ENCODE measurements at regions not wholly inside any gene's neighbourhood (a gene's known extent, or its start where the extent isn't known, plus 50 kb on each side); places are given as distances from the start of the nearest gene placed in this dataset.
"Not testable (repeated sequence)": the region's sequence is repeated elsewhere in the genome, so short reads cannot be mapped to it uniquely, and the experiment has no call there.

DNA sequence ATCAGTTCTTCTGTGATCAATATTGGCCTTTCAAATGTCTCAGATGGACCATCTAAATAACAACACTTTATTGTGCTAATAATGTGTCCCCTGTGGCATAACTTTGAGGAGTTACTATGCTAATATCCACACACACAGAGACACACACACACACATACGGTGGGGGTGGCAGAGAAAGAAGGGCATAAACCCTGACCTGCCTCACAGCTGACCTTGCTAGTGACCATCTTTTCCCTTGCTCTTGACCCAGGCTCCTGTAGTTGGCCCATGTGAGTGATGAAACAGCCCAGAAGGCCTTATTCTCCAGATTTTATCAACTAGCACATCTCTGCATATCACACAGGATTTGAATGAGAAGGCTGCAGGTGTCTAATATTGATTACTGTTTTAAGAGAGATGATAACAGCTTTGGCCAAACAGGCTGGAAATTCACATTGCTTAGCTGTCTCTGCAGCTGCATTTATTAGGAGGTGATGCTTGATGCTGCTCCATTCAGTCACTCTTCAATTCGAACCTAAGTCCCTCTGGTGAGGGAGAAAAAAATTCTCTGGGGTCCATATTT, 176.4 kb downstream of the ACTR3 start:
- DNase-seq (ENCODE audit: low spot score), result no peak

DNA sequence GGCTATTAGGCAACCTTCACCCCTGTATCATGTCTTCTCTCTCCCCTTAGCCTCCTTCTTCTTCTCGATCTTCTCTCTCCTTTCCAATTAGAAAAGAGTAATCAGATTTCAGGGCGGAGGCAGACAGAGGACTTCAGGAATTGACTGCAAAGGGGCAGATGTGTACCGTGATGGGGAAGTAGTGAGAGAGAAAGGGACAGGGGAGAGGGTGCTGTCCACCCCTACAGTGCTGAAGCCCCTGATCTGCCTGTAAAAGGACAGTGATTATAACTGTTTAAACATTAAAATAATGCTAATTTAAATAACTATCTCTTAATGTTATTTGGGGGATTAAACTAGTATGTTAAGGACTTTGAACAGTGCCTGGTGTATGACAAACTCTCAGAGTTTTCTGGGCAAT, 178.5 kb downstream of the ACTR3 start:
- peak; percentile 23 for DNase-seq (ENCODE audit: low spot score)

DNA sequence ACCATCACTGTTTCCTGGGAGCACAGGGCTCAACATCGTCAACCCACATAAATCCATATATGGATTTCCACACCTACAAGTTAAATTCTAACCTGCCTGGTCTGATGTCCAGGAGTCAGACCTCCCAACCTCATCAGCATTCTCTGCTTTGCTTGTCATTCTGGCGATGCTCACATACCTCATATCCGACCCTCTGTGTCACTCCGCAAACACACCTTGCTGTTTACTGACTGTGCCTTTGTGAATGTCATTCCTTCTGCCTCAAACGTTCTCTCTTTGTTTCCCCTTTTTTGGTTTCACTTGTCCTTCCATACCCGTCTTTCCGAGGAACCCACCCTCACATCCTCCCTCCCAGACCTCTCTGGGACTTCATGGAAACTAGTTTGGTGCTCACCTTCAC, 187.1 kb downstream of the ACTR3 start:
- DNase-seq (ENCODE audit: low spot score), result no peak

DNA sequence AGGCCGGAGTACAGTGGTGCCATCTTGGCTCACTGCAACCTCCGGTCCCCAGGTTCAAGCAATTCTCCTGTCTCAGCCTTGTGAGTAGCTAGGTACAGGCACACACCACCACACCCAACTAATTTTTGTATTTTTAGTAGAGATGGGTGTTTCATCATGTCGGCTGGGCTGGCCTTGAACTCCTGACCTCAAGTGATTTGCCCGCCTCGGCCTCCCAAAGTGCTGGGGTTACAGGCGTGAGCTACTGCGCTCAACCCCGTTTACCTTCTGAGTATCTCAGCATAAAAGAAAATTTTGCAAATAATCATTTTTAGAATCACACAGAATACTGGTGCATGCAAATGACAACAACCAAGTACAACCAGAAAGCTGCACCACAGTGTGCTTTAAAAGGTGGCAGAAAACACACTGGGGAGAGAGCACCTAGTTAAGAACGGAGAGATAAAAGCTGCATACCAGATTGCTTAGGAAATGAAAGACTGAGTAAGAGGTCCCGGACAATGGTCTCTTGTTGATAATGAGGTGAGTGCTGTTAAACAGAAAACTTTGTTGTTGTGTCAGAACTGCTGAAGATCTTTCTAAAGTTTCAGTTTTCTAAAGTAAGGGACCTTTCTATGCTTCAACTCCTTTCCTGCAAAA, 189.6 kb downstream of the ACTR3 start:
- DNase-seq (ENCODE audit: low spot score), result no peak

DNA sequence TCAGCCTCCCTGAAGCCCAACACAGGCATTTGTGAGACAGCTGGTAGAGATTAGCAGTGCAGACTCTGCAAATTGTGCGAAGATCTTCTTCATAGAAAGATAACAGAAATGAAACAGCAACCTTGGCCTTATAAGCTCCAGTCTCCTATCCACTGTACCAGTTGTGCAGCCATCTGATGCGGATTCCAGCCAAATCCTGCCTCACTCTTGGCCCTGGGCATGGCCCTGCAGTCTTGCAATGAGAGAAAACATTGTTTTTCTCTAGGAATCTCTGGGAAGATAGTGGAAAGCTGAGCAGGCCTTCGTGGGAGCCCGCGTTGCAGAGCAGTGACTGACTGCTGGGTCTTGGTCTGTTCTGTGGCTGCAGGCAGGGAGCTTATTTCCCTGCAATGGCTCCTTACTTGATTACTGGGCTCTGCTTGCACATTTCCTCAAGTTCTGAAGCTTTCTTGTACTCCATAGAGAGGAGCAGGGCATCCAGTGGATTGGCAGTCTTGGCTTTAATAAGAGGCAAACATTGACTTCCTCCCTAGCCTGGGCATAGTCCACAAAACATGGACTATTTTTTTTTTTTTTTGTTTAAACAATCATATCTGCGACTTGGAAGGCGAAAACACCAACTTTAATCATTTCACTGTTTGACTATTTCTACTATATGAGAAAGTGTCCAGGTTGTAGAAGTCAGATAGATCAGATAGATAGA, 193.0 kb downstream of the ACTR3 start:
- DNase-seq (ENCODE audit: low spot score), result no peak

DNA sequence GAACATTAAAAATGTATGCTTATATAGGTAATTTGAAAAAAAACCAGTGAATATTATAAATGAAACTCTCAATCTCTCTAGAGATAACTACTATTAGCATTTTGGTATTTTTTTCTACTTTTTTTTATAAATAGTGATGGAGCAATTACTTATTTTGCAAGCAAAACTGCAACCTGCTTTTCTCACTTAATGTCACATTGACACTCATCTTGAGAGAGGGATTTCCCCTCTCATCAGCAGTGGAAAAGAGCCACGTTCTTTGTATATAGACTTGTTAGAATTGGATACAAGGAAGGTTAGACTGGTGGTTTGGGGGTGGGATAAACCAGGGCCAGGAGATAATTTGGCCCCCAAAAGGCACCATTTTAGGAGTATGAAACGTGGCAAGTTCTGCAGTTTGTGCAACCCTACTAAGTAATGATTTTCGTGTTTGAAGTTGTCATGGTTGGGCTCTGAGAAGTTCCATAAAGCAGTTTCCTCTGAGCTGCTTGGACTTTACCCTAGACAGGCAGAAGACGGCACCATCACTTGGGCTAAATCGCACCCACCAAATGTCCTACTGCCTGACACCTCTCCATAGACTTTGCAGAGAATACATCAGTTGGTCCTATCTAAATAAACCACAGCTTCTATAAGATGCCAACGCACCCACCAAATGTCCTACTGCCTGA, 194.0 kb downstream of the ACTR3 start:
- no peak for DNase-seq (ENCODE audit: low spot score)

DNA sequence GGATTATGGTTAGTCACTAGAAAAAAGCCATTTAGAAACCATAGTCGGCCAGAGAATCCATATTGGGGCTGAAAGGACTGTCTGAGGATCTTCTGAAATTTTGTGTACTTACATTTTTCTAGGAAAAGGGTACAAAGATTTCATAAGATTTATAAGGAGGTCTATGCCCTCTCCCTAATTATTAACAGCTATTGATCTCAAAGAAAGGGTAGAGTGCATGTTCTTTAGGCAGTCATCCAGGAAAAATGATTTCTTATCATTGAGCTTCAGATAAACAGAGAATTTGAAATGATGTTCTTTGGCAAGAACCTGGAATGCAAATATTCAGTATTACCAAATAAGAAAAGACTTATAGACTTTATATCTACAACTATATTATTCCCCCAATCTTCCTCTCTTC, 195.3 kb downstream of the ACTR3 start:
- no peak for DNase-seq (ENCODE audit: low spot score)

DNA sequence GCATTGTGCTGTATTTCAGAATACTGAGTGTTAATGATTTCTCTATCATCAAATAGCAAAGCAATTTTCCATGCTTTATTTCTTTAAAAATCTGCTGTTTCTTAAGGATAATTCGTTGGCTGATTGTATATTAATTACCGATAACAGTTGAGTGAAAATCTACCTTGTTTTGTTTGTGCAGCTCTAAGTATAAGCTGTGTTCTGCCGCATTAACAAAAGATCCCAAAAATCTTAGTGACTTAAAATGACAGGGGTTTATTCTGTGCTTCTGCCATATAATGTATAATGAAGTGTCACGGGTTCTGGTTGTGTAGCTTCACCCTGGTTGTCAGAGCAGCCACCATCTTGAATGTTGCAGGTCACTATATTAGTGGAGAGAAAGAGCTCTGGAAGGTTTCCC, 196.1 kb downstream of the ACTR3 start:
- no peak for DNase-seq (ENCODE audit: low spot score)

DNA sequence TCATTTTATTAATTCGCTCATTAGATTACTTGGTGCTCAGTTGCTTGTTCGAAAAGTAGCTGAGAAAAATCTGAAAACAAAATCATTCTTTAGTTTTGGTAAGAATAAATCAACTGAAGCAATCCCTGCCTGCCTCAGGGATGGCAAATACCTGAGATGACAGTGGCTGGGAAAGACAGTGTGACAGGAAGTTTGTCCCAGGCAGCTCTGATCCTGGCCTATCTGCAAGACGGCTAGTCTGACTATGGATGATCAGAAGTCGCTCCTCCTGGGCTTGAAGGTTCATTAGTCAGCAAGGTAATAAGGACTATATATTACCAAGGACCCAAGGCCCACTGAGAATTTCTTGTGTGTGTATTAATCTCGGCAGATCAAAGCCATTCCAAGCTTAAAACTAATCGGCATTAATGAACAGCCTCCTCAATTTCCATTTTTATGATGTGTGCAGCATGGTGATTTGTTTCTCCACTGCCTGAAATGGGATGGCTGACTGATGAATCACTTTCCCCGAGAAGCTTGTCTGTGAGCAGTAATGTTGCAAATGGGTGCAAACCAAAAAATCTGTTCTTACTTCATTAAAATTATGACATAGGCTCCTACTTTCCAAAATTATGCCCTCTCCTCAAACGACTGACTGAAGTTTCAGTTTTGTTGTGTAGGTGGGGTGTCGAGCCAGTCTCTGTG, 199.9 kb downstream of the ACTR3 start:
- no peak for DNase-seq (ENCODE audit: low spot score)

DNA sequence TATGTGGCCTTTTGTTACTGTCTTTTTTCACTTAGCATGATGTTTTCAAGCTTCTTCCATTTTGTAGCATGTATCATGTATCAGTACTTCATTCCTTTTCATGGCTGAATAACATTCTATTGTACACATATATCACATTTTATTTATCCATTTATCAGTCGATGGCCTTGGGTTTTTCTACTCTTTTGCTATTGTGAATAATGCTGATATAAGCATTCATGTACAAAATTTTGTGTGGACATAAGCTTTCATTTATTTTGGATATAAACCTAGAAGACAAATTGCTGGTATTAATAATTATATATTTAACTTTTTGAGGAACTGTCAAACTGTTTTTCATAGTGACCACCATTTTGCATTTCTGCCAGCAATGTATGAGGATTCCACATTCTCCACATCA, 201.1 kb downstream of the ACTR3 start:
- no peak for DNase-seq (ENCODE audit: low spot score)

DNA sequence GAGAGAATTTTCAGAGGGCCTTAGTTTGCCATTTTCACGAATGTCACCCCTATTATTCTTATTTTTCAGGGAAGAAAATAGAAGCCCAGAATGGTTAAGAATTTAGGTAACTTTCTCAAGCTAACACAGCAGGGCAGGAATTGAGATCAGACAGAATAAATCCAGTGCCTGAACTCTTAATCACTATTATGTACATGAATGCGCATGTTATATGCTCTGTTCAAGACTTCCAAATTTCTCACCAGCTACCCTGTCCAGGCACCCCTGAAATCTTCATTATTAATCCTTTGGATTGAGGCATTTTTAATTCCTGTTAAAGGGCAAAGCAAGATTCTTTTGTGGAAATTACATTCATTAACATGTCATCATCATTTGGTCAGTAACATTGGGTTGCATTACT, 218.4 kb downstream of the ACTR3 start:
- DNase-seq (ENCODE audit: low spot score), result no peak

DNA sequence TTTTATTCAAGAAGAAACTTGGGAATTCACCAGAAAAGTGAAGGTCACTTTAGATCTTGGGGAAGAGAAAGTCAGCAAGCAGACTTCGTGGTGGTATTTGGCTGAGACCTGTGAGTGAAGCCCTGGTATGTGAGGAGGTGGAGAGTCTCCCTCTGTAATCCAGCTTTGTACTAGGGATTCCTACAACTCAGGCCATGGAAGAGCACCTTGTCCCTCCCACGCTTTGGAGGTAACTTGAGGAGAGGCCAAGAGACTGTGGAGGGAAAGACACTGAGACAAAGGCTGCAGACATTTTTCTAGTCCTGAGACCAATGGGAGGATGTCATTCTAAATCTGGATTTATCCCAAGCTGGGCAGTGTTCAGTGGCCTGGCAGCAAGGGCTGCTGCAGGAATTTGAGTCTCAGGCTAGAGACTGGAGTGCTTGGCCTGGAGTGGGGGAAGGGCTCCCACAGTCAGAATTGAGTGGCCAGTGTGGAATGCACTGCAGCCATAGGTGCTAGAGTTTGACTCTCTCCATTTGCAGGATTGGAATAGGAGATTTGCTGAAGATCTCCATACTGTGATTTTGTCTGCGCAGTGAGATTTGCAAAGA, 219.0 kb downstream of the ACTR3 start:
- no peak for DNase-seq (ENCODE audit: low spot score)

DNA sequence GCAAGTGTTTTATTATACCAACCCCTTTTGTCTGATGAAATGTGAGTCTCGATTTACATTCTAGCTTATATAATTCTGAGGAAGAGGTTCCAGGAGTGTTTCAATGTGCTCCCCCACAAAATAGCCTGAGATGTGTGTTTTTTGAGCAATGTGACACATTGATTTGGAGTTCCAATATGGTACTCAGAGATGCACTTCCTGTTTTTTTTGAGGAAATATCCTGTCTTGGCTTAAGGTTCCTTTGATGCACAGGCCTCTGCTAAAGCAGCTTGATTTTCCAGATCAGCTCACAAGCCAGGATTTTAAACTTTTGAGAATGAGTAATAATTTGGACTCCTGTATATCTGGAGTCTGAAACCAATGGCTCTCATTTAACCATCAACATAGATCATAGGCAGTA, 221.4 kb downstream of the ACTR3 start:
- DNase-seq (ENCODE audit: low spot score), result no peak

DNA sequence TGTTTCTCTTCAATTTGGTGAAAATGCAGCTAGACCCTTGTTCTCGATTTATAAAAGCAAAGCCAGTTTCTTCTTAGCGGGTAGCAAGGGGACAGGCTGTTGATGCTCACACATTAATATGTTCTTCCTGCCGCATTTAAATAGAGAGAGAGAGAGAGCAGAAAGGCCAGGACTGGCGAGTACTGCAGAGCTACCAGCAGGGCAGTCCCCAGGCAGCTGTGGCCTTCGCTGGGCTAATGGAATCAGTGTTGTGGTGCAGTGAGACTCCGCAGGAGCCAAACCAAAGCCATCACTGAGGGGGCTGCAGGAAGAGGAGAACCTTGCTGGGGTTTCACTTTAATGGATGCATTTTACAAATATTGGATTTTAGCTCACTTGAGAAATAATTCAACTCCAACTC, 223.6 kb downstream of the ACTR3 start:
- no peak for DNase-seq (ENCODE audit: low spot score)

DNA sequence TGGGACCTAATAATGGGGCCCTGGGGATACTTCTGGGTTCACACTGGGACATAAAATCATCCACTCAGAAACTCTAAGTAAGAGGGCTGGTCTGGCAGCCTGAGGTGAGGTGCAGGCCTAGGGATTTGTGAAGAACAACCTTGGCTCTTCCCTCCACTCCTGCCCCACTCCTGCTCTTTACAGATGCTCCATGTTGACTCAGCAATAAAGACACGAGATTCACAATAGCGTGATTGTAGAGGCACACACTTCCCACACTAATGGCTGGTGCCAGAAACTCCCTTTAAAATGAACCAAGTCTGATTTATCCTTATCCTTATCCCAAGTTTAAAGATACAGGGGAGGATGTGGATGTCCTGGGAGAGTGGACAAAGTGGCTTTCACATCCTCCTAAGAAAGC, 228.2 kb downstream of the ACTR3 start:
- no peak for DNase-seq (ENCODE audit: low spot score)

DNA sequence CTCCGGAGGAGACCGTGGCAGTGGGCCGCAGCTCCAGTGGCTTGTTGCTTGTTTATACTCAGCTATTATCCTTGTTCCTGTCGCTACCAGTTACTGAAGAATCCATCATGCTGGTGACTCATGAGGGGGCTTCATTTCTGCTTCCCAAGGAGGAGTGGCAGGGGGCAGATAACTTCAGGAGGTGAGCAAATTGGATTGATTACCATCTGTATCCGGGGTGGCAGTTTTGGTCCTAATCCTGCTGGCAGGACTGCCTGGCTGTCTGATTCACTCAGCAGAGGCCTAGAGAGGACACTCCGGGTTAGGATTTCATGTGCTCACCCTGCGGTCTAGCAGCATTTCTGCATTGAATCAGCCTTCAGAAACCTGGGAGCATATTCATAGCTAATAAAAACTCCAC, 230.0 kb downstream of the ACTR3 start:
- DNase-seq (ENCODE audit: low spot score), result no peak

DNA sequence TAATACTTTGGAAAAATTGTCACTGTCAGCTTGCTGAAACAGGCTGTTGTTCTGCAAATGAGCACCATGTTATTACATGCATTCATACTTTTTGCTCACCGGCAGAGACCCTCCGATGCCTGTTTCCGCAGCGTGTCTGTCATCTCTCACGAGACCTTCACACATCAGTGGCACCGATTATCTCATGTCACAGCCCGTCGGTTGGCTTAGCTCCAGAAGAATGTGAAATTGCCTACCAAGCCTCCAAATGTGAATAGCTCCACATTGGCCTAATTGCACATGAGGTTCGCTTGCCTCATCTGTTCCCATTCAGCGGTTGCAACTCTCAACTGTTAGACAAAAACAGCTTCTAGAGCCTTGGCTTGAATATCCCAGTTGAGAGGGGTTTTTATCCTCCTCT, 233.0 kb downstream of the ACTR3 start:
- no peak for DNase-seq (ENCODE audit: low spot score)

DNA sequence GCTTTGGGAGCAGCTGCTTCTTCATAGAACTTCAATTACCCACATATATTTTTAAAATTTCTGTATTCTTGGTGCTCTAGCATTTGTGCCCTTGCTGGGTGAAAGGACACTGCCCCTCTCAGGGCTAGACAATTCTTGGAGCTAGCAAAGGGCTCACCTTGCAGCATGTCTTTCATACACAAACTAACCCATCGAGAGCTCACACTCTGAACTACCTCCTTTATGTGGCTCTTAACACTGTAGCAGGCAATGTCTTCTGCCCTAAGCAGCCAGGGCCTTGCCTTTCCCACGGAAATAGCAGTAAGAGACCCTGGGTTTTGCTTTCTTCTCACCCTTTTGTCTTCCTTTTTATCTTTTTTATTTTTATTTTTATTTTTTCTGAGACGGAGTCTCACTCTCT, 234.0 kb downstream of the ACTR3 start:
- no peak for DNase-seq (ENCODE audit: low spot score)

DNA sequence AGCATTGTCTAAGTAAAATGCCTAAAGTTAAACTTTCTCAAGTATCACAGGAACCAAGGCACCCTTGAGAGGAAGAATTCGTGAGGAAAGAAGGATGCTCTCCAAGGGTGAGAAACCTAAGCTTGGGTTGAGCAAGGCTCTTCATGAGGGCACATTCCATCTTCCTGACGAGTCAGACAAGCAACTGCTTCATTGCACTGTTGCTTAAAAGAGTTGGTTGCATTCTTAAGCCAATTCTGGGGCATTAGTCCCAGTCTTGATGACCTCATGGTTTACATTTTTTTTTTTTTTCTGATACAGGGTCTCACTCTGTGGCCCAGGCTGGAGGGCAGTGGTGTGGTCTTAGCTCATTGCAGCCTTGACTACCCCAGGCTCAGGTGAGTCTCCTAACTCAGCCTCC, 237.5 kb downstream of the ACTR3 start:
- no peak for DNase-seq (ENCODE audit: low spot score)

DNA sequence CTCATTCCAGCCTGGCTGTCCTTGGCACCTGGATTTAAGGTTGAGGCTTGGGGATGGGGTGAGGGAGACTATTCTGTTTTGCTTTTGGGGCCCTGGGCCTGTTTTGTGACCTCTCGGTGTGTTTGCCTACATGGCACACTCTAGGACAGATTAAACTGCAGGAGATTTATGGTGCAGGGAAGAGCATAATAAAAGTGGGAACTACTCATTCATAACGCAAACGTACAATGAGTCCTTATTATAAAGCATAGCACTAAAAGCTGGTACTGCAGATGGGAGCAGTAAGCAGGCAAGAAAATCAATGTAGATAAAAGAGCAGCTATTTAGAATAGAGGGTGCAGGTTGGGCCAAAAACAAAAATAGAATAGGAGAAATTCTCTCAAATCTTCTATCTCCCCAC, 238.4 kb downstream of the ACTR3 start:
- DNase-seq (ENCODE audit: low spot score), result no peak

DNA sequence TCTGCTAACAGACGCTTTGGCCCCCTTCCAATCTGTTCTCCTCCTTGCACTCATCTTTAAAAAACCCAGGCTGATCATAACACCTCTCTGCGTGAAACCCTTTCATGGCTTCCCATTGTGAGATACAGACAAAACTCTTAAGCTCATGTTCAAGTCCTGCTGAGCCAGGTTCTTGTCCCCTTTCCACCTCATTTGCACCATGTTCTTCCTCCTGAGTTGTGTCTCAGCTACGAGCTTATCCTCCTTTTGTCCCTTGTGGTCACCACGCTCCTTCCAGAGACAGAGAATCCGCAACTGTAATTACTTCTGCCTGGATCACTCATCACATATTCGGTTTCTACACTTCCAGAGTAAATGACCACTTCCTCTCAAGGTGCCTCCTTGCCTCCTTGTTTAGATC, 238.8 kb downstream of the ACTR3 start:
- DNase-seq (ENCODE audit: low spot score), result no peak

DNA sequence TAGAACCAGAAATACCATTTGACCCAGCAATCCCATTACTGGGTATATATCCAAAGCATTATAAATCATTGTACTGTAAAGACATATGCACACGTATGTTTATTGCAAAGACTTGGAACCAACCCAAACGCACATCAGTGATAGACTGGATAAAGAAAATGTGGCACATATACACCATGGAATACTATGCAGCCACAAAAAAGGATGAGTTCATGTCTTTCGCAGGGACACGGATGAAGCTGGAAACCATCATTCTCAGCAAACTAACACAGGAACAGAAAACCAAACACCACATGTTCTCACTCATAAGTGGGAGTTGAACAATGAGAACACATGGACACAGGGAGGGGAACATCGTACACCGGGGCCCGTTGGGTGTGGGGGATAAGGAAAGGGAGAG, 242.2 kb downstream of the ACTR3 start:
- DNase-seq (ENCODE audit: low spot score), result not testable (repeated sequence)

Data from A172 (cell line).